Thyroid gland (tissue), 4 donors: ENCODE measurements at regions not wholly inside any gene's neighbourhood (a gene's known extent, or its start where the extent isn't known, plus 50 kb on each side); places are given as distances from the start of the nearest gene placed in this dataset.

Experiments
- CTCF ChIP-seq, 6 experiments: fragments of 200-600 bp in 3 of 6; fragments of 450-650 bp in 3 of 6; sonication (generic) in 3 of 6; IDR thresholded peaks; one replicate each; pipeline ENCODE4 v1.5.1; 2016 to 2019; ENCODE audit warnings: antibody characterized with exemption in 6 of 6, mild to moderate bottlenecking in 2 of 6, inconsistent platforms in 1 of 6, moderate library complexity in 1 of 6
- POLR2A ChIP-seq, 2 donors: fragments of 450-650 bp; IDR thresholded peaks; one replicate each; pipeline ENCODE4 v1.6.1; 2017; ENCODE audit warnings: antibody characterized with exemption in 2 of 2, mild to moderate bottlenecking in 2 of 2, moderate library complexity in 1 of 2

- TF ChIP-seq POLR2A (IDR thresholded peaks at IDR 0.05): no peak
- no peak for TF ChIP-seq CTCF (IDR thresholded peaks at IDR 0.05)
Observed at GRCh38 chr4:173746424-173746823, 216.4 kb upstream of the HAND2 start.
